ENCODE measurements at regions not wholly inside any gene's neighbourhood (a gene's known extent, or its start where the extent isn't known, plus 50 kb on each side); places are given as distances from the start of the nearest gene placed in this dataset.

- no peak for TF ChIP-seq CTCF (IDR thresholded peaks at IDR 0.05)
These were observed 2426.5 kb upstream of the PCDH20 start for GRCh38 chr13:63842102-63842501.

- no peak for TF ChIP-seq CTCF (IDR thresholded peaks at IDR 0.05)
These were observed 2425.1 kb upstream of the PCDH20 start for GRCh38 chr13:63840551-63841421.

GRCh38 chr13:63838366-63839110, 2422.9 kb upstream of the PCDH20 start:
- TF ChIP-seq CTCF (IDR thresholded peaks at IDR 0.05): no peak

GRCh38 chr13:63774133-63774532, 2358.5 kb upstream of the PCDH20 start:
- no peak for TF ChIP-seq CTCF (IDR thresholded peaks at IDR 0.05)

- TF ChIP-seq CTCF (IDR thresholded peaks at IDR 0.05): no peak
These were observed 2357.8 kb upstream of the PCDH20 start for GRCh38 chr13:63773476-63773875.

- TF ChIP-seq CTCF (IDR thresholded peaks at IDR 0.05): no peak
These were observed 2325.6 kb upstream of the PCDH20 start for GRCh38 chr13:63741029-63741813.

- TF ChIP-seq CTCF (IDR thresholded peaks at IDR 0.05): no peak
These were observed 2321.8 kb upstream of the PCDH20 start for GRCh38 chr13:63737418-63737817.

Data from LNCAP (cell line).